Suppressor macrophage treated with lipopolysaccharide for 4 hours (primary cell): ENCODE measurements at regions not wholly inside any gene's neighbourhood (a gene's known extent, or its start where the extent isn't known, plus 50 kb on each side); places are given as distances from the start of the nearest gene placed in this dataset.
"Not testable (repeated sequence)": the region's sequence is repeated elsewhere in the genome, so short reads cannot be mapped to it uniquely, and the experiment has no call there.

Experiments
- DNase-seq: peaks from one replicate; pipeline ENCODE4 v3.0.0-alpha.2; 2020

DNA sequence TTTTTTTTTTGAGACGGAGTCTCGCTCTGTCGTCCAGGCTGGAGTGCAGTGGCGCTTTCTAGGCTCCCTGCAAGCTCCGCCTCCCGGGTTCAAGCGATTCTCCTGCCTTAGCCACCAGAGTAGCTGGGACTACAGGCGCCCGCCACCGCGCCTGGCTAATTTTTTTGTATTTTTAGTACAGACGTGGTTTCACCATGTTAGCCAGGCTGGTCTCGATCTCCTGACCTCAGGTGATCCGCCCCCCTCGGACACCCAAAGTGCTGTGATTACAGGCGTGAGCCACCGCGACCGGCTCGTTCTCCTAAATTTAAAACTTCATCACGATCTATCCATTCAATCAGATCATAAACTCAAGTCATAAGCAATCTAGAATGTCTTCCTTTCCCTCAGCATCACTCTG, 359.5 kb upstream of the BRINP3 start:
- DNase-seq: not testable (repeated sequence)

- no peak for DNase-seq
Observed at GRCh38 chr1:190837888-190838287, 360.2 kb upstream of the BRINP3 start.

- no peak for DNase-seq
Observed at GRCh38 chr1:190847166-190847565, 369.5 kb upstream of the BRINP3 start.

GRCh38 chr1:190849346-190849745, 371.7 kb upstream of the BRINP3 start:
- no peak for DNase-seq

- no peak for DNase-seq
Observed at GRCh38 chr1:190852611-190853010, 374.9 kb upstream of the BRINP3 start.

GRCh38 chr1:190858140-190858539, 380.5 kb upstream of the BRINP3 start:
- no peak for DNase-seq

DNA sequence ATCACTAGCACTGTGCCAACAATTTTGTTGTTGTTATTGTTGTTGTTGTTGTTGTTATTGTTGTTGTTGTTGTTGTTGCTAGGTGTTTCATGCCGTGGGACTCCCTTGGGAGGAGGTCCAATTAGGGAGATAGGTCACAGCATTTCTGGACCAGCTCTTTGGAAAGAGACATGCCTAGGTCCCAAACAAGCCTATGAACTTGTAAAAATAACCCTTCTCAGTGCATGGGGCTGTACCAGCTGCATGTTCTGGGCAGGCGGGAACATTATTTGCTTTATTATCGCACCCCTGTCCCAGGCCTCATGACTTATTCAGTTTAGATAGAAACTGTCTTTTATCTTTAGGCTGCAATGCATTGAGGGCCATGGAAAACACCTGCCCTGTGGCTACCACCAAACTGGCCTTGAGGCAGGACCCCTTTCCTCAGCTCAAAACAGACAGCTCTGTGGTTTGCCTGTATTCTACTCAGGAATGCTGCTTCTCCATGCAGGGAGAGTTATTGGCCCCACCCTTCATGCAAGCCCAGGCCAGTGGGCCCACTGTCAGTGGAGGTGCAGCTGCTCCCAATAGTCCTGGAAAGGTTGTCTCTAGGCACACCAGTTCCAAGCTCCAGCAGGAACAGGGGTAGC, 386.5 kb upstream of the BRINP3 start:
- no peak for DNase-seq

- DNase-seq: no peak
Observed at GRCh38 chr1:190880352-190880751, 402.7 kb upstream of the BRINP3 start.

- no peak for DNase-seq
Observed at GRCh38 chr1:190881064-190881463, 403.4 kb upstream of the BRINP3 start.

DNA sequence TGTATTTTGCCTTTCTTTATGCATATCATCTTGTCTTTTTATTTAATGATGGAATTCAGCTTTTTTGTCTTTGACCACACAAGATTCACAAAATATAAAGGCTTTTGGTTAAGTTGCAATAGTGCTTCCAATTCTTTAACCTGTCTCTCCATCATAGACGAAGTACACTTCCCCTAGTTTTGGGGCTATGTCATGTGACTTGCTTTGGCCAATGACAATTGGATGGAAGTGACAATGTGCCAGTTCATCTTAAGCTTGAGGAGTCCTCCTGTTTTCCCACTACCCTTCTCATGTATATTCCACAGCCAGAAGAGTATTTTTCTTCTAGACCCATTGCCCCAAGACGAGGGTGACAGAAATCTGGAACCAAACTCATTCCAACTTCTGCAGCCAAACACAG, 419.6 kb upstream of the BRINP3 start:
- DNase-seq: no peak

DNA sequence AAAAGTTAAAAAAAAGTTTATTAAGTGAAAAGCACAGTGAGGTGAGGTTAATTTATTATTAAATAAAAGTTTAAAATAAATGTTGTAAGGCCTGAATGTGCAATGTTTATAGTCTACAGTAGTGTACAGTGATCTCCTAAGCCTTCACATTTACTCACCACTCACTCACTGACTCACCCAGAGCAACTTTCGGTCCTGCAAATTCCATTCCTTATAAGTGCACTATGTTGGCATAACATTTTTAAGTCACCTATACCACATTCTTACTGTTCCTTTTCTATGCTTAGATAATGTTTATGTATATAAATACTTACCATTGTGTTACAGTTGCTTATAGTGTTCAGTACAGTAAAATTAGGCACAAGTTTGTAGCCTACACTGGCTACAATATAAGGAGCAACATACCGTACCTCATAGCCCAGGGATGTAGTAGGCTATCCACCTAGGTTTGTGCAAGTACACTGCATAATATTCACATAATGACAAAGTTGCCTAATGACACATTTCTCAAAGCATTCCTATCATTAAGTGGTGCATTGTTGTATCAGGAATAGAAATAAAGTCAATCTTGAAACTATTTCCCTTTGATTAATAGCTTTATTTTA, 426.5 kb upstream of the BRINP3 start:
- no peak for DNase-seq

DNA sequence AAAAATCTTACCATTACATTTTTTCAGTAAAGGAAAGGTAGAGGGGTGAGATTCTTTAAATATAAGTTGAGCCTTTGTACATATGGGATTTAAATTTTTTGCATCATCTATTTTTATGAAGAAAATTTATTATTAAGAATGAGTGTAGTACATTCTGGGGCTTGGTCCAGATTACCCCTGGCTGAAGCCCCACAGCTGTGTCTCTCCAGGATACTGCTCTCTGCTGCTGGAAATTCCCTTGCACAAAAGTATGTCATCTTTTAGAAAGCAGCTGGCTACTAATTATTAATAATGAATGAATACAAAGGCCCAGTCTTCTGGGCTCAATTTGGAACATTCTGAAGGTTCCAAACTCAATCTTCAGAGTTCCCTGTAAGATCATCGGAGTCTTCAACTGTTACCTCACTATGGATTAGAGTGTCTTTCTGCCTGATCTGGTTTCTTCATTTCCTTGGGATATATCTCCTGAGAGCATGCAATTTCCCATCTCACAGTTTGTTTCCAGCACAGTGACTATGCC, 428.6 kb upstream of the BRINP3 start:
- no peak for DNase-seq

- no peak for DNase-seq
Observed at GRCh38 chr1:190908246-190908645, 430.6 kb upstream of the BRINP3 start.

GRCh38 chr1:190908691-190909090, 431.0 kb upstream of the BRINP3 start:
- no peak for DNase-seq

- DNase-seq: no peak
Observed at GRCh38 chr1:190935925-190936324, 458.3 kb upstream of the BRINP3 start.

GRCh38 chr1:190936337-190936736, 458.7 kb upstream of the BRINP3 start:
- no peak for DNase-seq

DNA sequence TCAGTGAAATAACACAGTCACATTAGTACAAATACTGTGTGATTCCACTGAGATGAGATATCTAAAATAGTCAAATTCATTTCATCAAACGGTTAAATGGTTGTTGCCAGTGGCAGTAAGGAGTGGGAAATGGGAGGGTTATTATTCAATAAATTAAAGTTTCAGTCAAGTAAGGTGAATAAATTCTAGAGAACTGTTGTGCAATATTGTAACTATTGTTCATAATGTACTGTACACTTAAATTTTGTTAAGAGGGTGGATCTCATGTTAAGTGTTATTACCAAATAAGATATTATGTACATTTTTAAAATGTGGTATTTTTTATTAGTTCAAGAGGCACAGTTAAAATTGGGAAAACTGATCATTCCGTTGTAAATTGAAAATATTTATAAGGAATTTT, 463.3 kb upstream of the BRINP3 start:
- DNase-seq: no peak

GRCh38 chr1:190942475-190942874, 464.8 kb upstream of the BRINP3 start:
- no peak for DNase-seq

GRCh38 chr1:190943722-190944121, 466.1 kb upstream of the BRINP3 start:
- DNase-seq: not testable (repeated sequence)

GRCh38 chr1:190949939-190950338, 472.3 kb upstream of the BRINP3 start:
- DNase-seq: no peak

GRCh38 chr1:190957565-190957964, 479.9 kb upstream of the BRINP3 start:
- DNase-seq: no peak

DNA sequence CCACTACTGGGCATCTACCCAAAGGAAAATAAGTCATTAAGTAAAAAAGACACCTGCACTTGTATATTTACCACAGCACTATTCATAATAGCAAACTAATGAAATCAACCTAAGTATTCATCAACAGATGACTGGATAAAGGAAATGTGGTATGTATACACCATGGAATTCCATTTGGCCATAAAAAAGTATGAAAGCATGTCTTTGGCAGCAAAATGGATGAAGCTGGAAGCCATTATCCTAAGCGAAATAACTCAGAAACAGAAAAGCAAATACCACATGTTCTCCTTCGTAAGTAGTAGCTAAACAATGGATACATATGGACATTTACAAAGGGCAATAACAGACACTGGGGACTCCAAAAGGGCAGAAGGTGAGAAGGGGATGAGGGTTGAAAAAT, 485.7 kb upstream of the BRINP3 start:
- no peak for DNase-seq

GRCh38 chr1:190975827-190976226, 498.2 kb upstream of the BRINP3 start:
- DNase-seq: no peak

DNA sequence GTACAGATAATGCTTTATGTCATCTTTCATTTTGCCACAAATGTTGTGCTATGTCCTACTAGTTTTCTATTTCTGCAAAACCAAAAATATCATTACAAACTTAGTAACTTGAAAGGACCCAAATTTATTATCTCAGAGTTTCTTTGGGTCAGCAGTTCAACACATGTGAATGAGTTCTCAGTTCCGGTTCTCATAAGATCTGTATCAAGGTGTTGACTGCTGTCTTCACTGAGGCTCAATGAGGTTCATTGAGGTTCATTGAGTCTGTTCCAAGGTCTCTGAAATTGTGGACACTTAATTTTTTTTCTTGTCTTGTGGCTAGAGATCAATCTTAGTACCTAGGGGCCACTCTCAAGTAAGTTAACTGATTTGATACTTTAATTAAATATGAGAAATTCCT, 525.1 kb upstream of the BRINP3 start:
- DNase-seq: no peak

DNA sequence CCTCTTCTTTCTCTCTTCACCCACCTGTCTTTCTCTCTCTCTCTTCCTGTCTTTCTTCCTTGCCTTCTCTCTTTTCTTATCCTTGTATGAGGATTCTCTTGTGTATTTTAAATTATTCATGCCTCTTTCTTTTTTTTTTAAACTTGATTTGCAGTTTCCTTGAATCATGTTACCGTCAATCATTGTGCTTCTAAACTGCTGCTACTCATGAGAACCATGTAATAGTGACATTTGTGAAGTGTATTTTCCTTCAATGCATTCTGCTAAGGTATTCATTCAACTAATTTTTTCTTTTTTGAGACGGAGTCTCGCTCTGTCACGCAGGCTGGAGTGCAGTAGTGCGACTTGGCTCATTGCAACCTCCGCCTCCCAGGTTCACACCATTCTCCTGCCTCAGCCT, 539.1 kb upstream of the BRINP3 start:
- no peak for DNase-seq
